ENCODE measurements at regions not wholly inside any gene's neighbourhood (a gene's known extent, or its start where the extent isn't known, plus 50 kb on each side); places are given as distances from the start of the nearest gene placed in this dataset.

- DNase-seq: no peak
Measured at GRCh38 chr17:79365836-79366770, 244.7 kb downstream of the RBFOX3 start.

GRCh38 chr17:79365351-79365750 is 245.5 kb downstream of the RBFOX3 start:
- DNase-seq: no peak

- no peak for DNase-seq
Measured at GRCh38 chr17:79364315-79365094, 246.3 kb downstream of the RBFOX3 start.

- no peak for DNase-seq
Measured at GRCh38 chr17:79363552-79364275, 247.1 kb downstream of the RBFOX3 start.

- DNase-seq: no peak
Measured at GRCh38 chr17:79362772-79363305, 248.0 kb downstream of the RBFOX3 start.

- no peak for DNase-seq
Measured at GRCh38 chr17:79361873-79362771, 248.7 kb downstream of the RBFOX3 start.

- no peak for DNase-seq
Measured at GRCh38 chr17:79361221-79361734, 249.6 kb downstream of the RBFOX3 start.

- DNase-seq: no peak
Measured at GRCh38 chr17:79360196-79360595, 250.7 kb downstream of the RBFOX3 start.

- DNase-seq: no peak
Measured at GRCh38 chr17:79356839-79357447, 253.9 kb downstream of the RBFOX3 start.

- DNase-seq: no peak
Measured at GRCh38 chr17:79355165-79355564, 255.7 kb downstream of the RBFOX3 start.

GRCh38 chr17:79354173-79354820 is 256.6 kb downstream of the RBFOX3 start:
- DNase-seq: no peak

- no peak for DNase-seq
Measured at GRCh38 chr17:79353548-79353947, 257.3 kb downstream of the RBFOX3 start.

GRCh38 chr17:79353016-79353415 is 257.8 kb downstream of the RBFOX3 start:
- no peak for DNase-seq

- DNase-seq: no peak
Measured at GRCh38 chr17:79350533-79350932, 260.3 kb downstream of the RBFOX3 start.

- DNase-seq: no peak
Measured at GRCh38 chr17:79349506-79350400, 261.1 kb downstream of the RBFOX3 start.

GRCh38 chr17:79342376-79342775 is 267.8 kb downstream of the ENGASE start:
- DNase-seq: no peak

GRCh38 chr17:79341816-79342215 is 267.2 kb downstream of the ENGASE start:
- DNase-seq: no peak

GRCh38 chr17:79341222-79341780 is 266.7 kb downstream of the ENGASE start:
- no peak for DNase-seq
